ENCODE measurements at regions not wholly inside any gene's neighbourhood (a gene's known extent, or its start where the extent isn't known, plus 50 kb on each side); places are given as distances from the start of the nearest gene placed in this dataset.

GRCh38 chr12:93972411-93973208 is 175.8 kb upstream of the PLXNC1 start:
- Histone ChIP-seq H3K36me3 (no peaks in the 10 kb centered on the region), H3K4me1 (ENCODE audit: insufficient read depth) (no peaks in the 10 kb centered on the region), H3K4me3 (no peak overlapping the region), H3K27ac (no peak overlapping the region), H3K9me3 (no peaks in the 10 kb centered on the region), H3K27me3 (no peaks in the 10 kb centered on the region)
- TF ChIP-seq EP300 (IDR thresholded peaks at IDR 0.05) (no peak), POLR2A (IDR thresholded peaks at IDR 0.05) (no peak), CTCF (IDR thresholded peaks at IDR 0.05) (no peak)
- intact Hi-C loops (cut with DNase I) = no loop called here
- DNase-seq = no peak
- WGBS, 3 donors = 71 to 79% (median 77%) methylated on average over 8 of the region's 8 CpGs

GRCh38 chr12:93974252-93974651 is 174.1 kb upstream of the PLXNC1 start:
- 85 to 91% (median 85%) methylated on average over 3 of the region's 3 CpGs for WGBS, 3 donors
- H3K27ac ChIP-seq = no peak overlapping the region
- TF ChIP-seq POLR2A (IDR thresholded peaks at IDR 0.05) (no peak), CTCF (IDR thresholded peaks at IDR 0.05) (no peak), EP300 (IDR thresholded peaks at IDR 0.05) (no peak)

GRCh38 chr12:93976024-93976423 is 172.4 kb upstream of the PLXNC1 start:
- no peaks in the 10 kb centered on the region for H3K27me3 ChIP-seq
- no peaks in the 10 kb centered on the region for H3K4me1 ChIP-seq (ENCODE audit: insufficient read depth)
- 48 to 90% (median 64%) methylated on average over 2 of the region's 2 CpGs for WGBS, 3 donors
- intact Hi-C loops (cut with DNase I) = no loop called here
- H3K9me3 ChIP-seq = no peaks in the 10 kb centered on the region
- no peak for TF ChIP-seq CTCF (IDR thresholded peaks at IDR 0.05)
- no peak for TF ChIP-seq POLR2A (IDR thresholded peaks at IDR 0.05)
- TF ChIP-seq EP300 (IDR thresholded peaks at IDR 0.05) = no peak
- H3K27ac ChIP-seq = no peak overlapping the region
- no peaks in the 10 kb centered on the region for H3K36me3 ChIP-seq
- DNase-seq = no peak
- H3K4me3 ChIP-seq = no peak overlapping the region

More at GRCh38 chr12:93974252-93974651, 174.1 kb upstream of the PLXNC1 start:
- Histone ChIP-seq H3K9me3 (no peaks in the 10 kb centered on the region), H3K4me3 (no peak overlapping the region), H3K4me1 (ENCODE audit: insufficient read depth) (no peaks in the 10 kb centered on the region), H3K36me3 (no peaks in the 10 kb centered on the region), H3K27me3 (no peaks in the 10 kb centered on the region)
- intact Hi-C loops (cut with DNase I) = no loop called here
- no peak for DNase-seq

GRCh38 chr12:93977081-93977480 is 171.3 kb upstream of the PLXNC1 start:
- WGBS, 3 donors = 80 to 88% (median 88%) methylated on average over 3 of the region's 3 CpGs
- Histone ChIP-seq H3K9me3 (no peaks in the 10 kb centered on the region), H3K36me3 (no peaks in the 10 kb centered on the region), H3K27me3 (no peaks in the 10 kb centered on the region), H3K27ac (no peak overlapping the region), H3K4me3 (no peak overlapping the region), H3K4me1 (ENCODE audit: insufficient read depth) (no peaks in the 10 kb centered on the region)
- intact Hi-C loops (cut with DNase I) = no loop called here
- DNase-seq = no peak
- no peak for TF ChIP-seq POLR2A (IDR thresholded peaks at IDR 0.05)

GRCh38 chr12:93978553-93978952 is 169.8 kb upstream of the PLXNC1 start:
- peak in 1 of 5 donors; percentile 38 for DNase-seq
- WGBS, 3 donors = 74 to 96% (median 85%) methylated on average over 1 of the region's 1 CpG
- no peak overlapping the region for H3K27ac ChIP-seq
- H3K4me3 ChIP-seq = no peak overlapping the region
- intact Hi-C loops (cut with DNase I) = no loop called here
- no peak for TF ChIP-seq POLR2A (IDR thresholded peaks at IDR 0.05)
- TF ChIP-seq EP300 (IDR thresholded peaks at IDR 0.05) = no peak
- TF ChIP-seq CTCF (IDR thresholded peaks at IDR 0.05) = no peak
- H3K27me3 ChIP-seq = no peaks in the 10 kb centered on the region
- H3K4me1 ChIP-seq (ENCODE audit: insufficient read depth) = no peaks in the 10 kb centered on the region
- H3K9me3 ChIP-seq = no peaks in the 10 kb centered on the region
- H3K36me3 ChIP-seq = no peaks in the 10 kb centered on the region
